Endothelial cell of umbilical vein (primary cell): ENCODE measurements at regions not wholly inside any gene's neighbourhood (a gene's known extent, or its start where the extent isn't known, plus 50 kb on each side); places are given as distances from the start of the nearest gene placed in this dataset.

Source experiments
- CTCF ChIP-seq, 2 donors: IDR thresholded peaks; 1 replicate in 1 of 2; 2 replicates in 1 of 2; pipeline ENCODE4 v1.5.1; 2011; ENCODE audit warnings: low read length in 2 of 2, mild to moderate bottlenecking in 2 of 2, moderate library complexity in 2 of 2, control low read depth in 1 of 2, inconsistent platforms in 1 of 2, low read depth in 1 of 2; ENCODE audit not compliant: insufficient read depth in 1 of 2; ENCODE audit errors: extremely low read depth in 1 of 2
- EZH2 ChIP-seq: IDR thresholded peaks from 2 replicates; pipeline ENCODE4 v1.6.1; 2012; ENCODE audit warnings: borderline replicate concordance, low read depth, mild to moderate bottlenecking, moderate library complexity, low read length, inconsistent platforms; ENCODE audit not compliant: severe bottlenecking
- MAX ChIP-seq: IDR thresholded peaks from 2 replicates; pipeline ENCODE4 v1.6.1; 2011; ENCODE audit not compliant: insufficient read depth, insufficient read length
- POLR2A ChIP-seq: IDR thresholded peaks from 2 replicates; pipeline ENCODE4 v1.6.1; 2012; ENCODE audit warnings: low read depth, mild to moderate bottlenecking, control low read depth, low read length
- POLR2AphosphoS5 ChIP-seq: IDR thresholded peaks from 2 replicates; pipeline ENCODE4 v1.6.1; 2012; ENCODE audit warnings: low read depth, mild to moderate bottlenecking, control low read depth, low read length, moderate library complexity; ENCODE audit not compliant: insufficient read depth

- TF ChIP-seq POLR2A = no peak
- no peak for TF ChIP-seq MAX
- no peak for TF ChIP-seq CTCF (IDR thresholded peaks at IDR 0.05; ENCODE audit: extremely low read depth in 1 of 2, insufficient read depth in 1 of 2, low read depth in 1 of 2, low read length in 2 of 2)
- no peak for TF ChIP-seq EZH2
- TF ChIP-seq POLR2AphosphoS5 = no peak
These were observed 341.4 kb downstream of the BMP2 start for GRCh38 chr20:7108929-7109328.
